B cell (primary cell): ENCODE measurements at regions not wholly inside any gene's neighbourhood (a gene's known extent, or its start where the extent isn't known, plus 50 kb on each side); places are given as distances from the start of the nearest gene placed in this dataset.

Source experiments
- ATAC-seq: fragments of 200-7000 bp; cut with Tn5 transposase; one replicate; pipeline ENCODE4 v1.10.0; 2021; ENCODE audit warnings: low read depth, mild to moderate bottlenecking, moderate number of reproducible peaks, moderate library complexity
- CTCF ChIA-PET: fragments of 350-600 bp; sonication (Branson Sonifier 250); formaldehyde crosslinking; loops from one replicate; lab custom pipeline; 2021; ENCODE audit warnings: antibody characterized with exemption, inconsistent platforms; lab: Charles Lee
- POLR2A ChIA-PET: fragments of 350-600 bp; sonication (Branson Sonifier 250); formaldehyde crosslinking; loops from one replicate; lab custom pipeline; 2021; ENCODE audit warnings: antibody characterized with exemption; lab: Charles Lee
- DNase-seq: peaks from one replicate; pipeline ENCODE4 v3.0.0; 2013
- H2AFZ ChIP-seq: 2 replicates; pipeline ENCODE4 v1.6.1; 2012; ENCODE audit warnings: mild to moderate bottlenecking, low read depth, low read length; ENCODE audit not compliant: insufficient read depth, poor library complexity, severe bottlenecking
- H3K27ac ChIP-seq, 2 donors: 1 replicate in 1 of 2; 2 replicates in 1 of 2; pipeline ENCODE4 v1.5.1; 2012 to 2013; ENCODE audit warnings: low read length in 2 of 2, mild to moderate bottlenecking in 2 of 2, moderate library complexity in 1 of 2
- H3K27me3 ChIP-seq, 4 experiments: fragments of 200-600 bp in 1 of 4; sonication (generic) in 1 of 4; replicated peaks in 1 of 4; 1 replicate in 2 of 4; 2 replicates in 2 of 4; pipeline versions ENCODE4 v1.6.1 to v1.7.0; 2013 to 2016; ENCODE audit warnings: low read length in 3 of 4, mild to moderate bottlenecking in 2 of 4, mixed read lengths in 1 of 4, moderate library complexity in 1 of 4; ENCODE audit not compliant: insufficient read depth in 4 of 4, control insufficient read depth in 3 of 4; ENCODE audit errors: control extremely low read depth in 1 of 4
- H3K36me3 ChIP-seq, 2 experiments: replicated peaks in 1 of 2; 1 replicate in 1 of 2; 2 replicates in 1 of 2; pipeline versions ENCODE4 v1.6.1 to v1.7.1; 2013; ENCODE audit warnings: low read length in 1 of 2; ENCODE audit not compliant: insufficient read depth in 2 of 2, control insufficient read depth in 1 of 2; ENCODE audit errors: control extremely low read depth in 1 of 2, extremely low read depth in 1 of 2
- H3K4me1 ChIP-seq, 2 donors: fragments of 200-600 bp in 1 of 2; sonication (generic) in 1 of 2; 1 replicate in 1 of 2; 2 replicates in 1 of 2; pipeline versions ENCODE4 v1.5.1 to v1.6.1; 2013 to 2017; ENCODE audit warnings: low read length in 2 of 2; ENCODE audit not compliant: control insufficient read depth in 2 of 2, insufficient read depth in 2 of 2
- H3K4me2 ChIP-seq: replicated peaks from 2 replicates; pipeline ENCODE3; 2012; ENCODE audit warnings: mild to moderate bottlenecking, low read depth, low read length; ENCODE audit not compliant: poor library complexity, severe bottlenecking
- H3K4me3 ChIP-seq, 5 experiments: fragments of 200-600 bp in 1 of 5; sonication (generic) in 1 of 5; 1 replicate in 3 of 5; 2 replicates in 2 of 5; pipeline versions ENCODE4 v1.5.1 to v1.7.0; 2011 to 2016; ENCODE audit warnings: low read length in 4 of 5, mild to moderate bottlenecking in 4 of 5, low read depth in 2 of 5, control low read depth in 1 of 5, moderate library complexity in 1 of 5; ENCODE audit not compliant: insufficient read depth in 1 of 5; ENCODE audit errors: control extremely low read depth in 1 of 5, extremely low read depth in 1 of 5
- H3K79me2 ChIP-seq: fragments of 200-600 bp; sonication (generic); one replicate; pipeline ENCODE4 v1.6.0; 2016; ENCODE audit warnings: low read length; ENCODE audit not compliant: control insufficient read depth, insufficient read depth
- H3K9ac ChIP-seq: fragments of 200-600 bp; sonication (generic); 2 replicates; pipeline ENCODE4 v1.6.1; 2017; ENCODE audit warnings: mild to moderate bottlenecking, low read length, moderate library complexity
- H3K9me3 ChIP-seq, 3 donors: one replicate each; pipeline versions ENCODE4 v1.6.1 to v1.7.1; 2013; ENCODE audit warnings: low read length in 2 of 3; ENCODE audit not compliant: control insufficient read depth in 2 of 3, insufficient read depth in 1 of 3; ENCODE audit errors: control extremely low read depth in 1 of 3
- H4K20me1 ChIP-seq: 2 replicates; pipeline ENCODE4 v1.6.0; 2012; ENCODE audit warnings: mild to moderate bottlenecking, low read length; ENCODE audit not compliant: insufficient read depth, control insufficient read depth, poor library complexity, severe bottlenecking
- H3K27ac Mint-ChIP-seq: one replicate; pipeline ENCODE4 v1.8.0; 2021; ENCODE audit warnings: mixed read lengths
- H3K27me3 Mint-ChIP-seq: one replicate; pipeline ENCODE4 v1.8.0; 2021; ENCODE audit warnings: mixed read lengths
- H3K4me1 Mint-ChIP-seq: one replicate; pipeline ENCODE4 v1.8.0; 2021; ENCODE audit warnings: mixed read lengths
- H3K4me3 Mint-ChIP-seq: one replicate; pipeline ENCODE4 v1.8.0; 2021; ENCODE audit warnings: mixed read lengths
- H3K9me3 Mint-ChIP-seq: one replicate; pipeline ENCODE4 v1.8.0; 2022; ENCODE audit warnings: mixed read lengths; ENCODE audit not compliant: insufficient read depth
- CTCF ChIP-seq: fragments of 200-600 bp; IDR thresholded peaks from one replicate; pipeline ENCODE4 v1.8.0; 2022; ENCODE audit warnings: antibody characterized with exemption, mild to moderate bottlenecking
- EZH2 ChIP-seq: IDR thresholded peaks from 2 replicates; pipeline ENCODE4 v1.6.1; 2012; ENCODE audit warnings: borderline replicate concordance, low read depth, mild to moderate bottlenecking, moderate library complexity, low read length; ENCODE audit not compliant: insufficient read depth, poor library complexity, severe bottlenecking
- WGBS: methylation state at CpG from one replicate; pipeline ENCODE4 v1.1.5; 2013; ENCODE audit warnings: missing lambda C conversion rate; ENCODE audit not compliant: insufficient coverage; 5-methylcytosine and 5-hydroxymethylcytosine counted together
- intact Hi-C: fragments of 100-400 bp; cut with micrococcal nuclease; formaldehyde crosslinking; loops from one replicate; pipeline ENCODE4 v1.10.0; 2022

GRCh38 chr1:242842094-242842493, 317.6 kb upstream of the PLD5 start:
- Mint-ChIP-seq H3K9me3 (peaks cover 9% of the 10 kb centered on the region), H3K27me3 (no peaks in the 10 kb centered on the region), H3K4me3 (no peak overlapping the region), H3K27ac (no peak overlapping the region), H3K4me1 (no peaks in the 10 kb centered on the region)
- Histone ChIP-seq H3K4me1 (no peaks in the 10 kb centered on the region), H3K27me3 (no peaks in the 10 kb centered on the region), H3K36me3 (no peaks in the 10 kb centered on the region), H4K20me1 (no peaks in the 10 kb centered on the region), H3K4me3 (no peak overlapping the region), H3K9ac (no peak overlapping the region), H3K9me3 (peaks cover 0 to 9% (median 2%) of the 10 kb centered on the region in 3 donors), H2AFZ (no peak overlapping the region), H3K79me2 (no peaks in the 10 kb centered on the region), H3K27ac (no peak overlapping the region), H3K4me2 (no peak overlapping the region)
- DNase-seq (no peak), ATAC-seq (no peak)
- WGBS, result 0% methylated on average over 1 of the region's 1 CpG
- CTCF ChIA-PET, result interaction anchor here (1.2 kb wide), 1 partner anchor 17 kb away, joined by 3 read pairs; no protein-coding TSS in a partner anchor
- intact Hi-C loops, result no loop called here
- POLR2A ChIA-PET, result no interaction called here
- TF ChIP-seq CTCF (no peak), EZH2 (no peak)

GRCh38 chr1:242839101-242839500, 314.6 kb upstream of the PLD5 start:
- WGBS, result 86% methylated on average over 11 of the region's 12 CpGs
- Mint-ChIP-seq H3K4me3 (no peak overlapping the region), H3K27ac (no peak overlapping the region), H3K4me1 (no peaks in the 10 kb centered on the region), H3K27me3 (no peaks in the 10 kb centered on the region), H3K9me3 (peaks cover 4% of the 10 kb centered on the region)
- no peak overlapping the region for H3K4me3 ChIP-seq
- DNase-seq (no peak), ATAC-seq (no peak)
- TF ChIP-seq CTCF, result no peak
- no peak for TF ChIP-seq EZH2
- H3K27ac ChIP-seq, result no peak overlapping the region
- no peaks in the 10 kb centered on the region for H3K4me1 ChIP-seq
- no peak overlapping the region for H3K9ac ChIP-seq
- no peak overlapping the region for H2AFZ ChIP-seq
- no peaks in the 10 kb centered on the region for H3K27me3 ChIP-seq
- no peak overlapping the region for H3K4me2 ChIP-seq
- no peaks in the 10 kb centered on the region for H3K36me3 ChIP-seq
- H4K20me1 ChIP-seq, result no peaks in the 10 kb centered on the region
- H3K9me3 ChIP-seq, result peaks cover 0 to 9% (median 0%) of the 10 kb centered on the region in 3 donors
- no peaks in the 10 kb centered on the region for H3K79me2 ChIP-seq
- intact Hi-C loops, result no loop called here
- ChIA-PET CTCF (no interaction called here), POLR2A (no interaction called here)
